ENCODE measurements at regions not wholly inside any gene's neighbourhood (a gene's known extent, or its start where the extent isn't known, plus 50 kb on each side); places are given as distances from the start of the nearest gene placed in this dataset.
"Not testable (repeated sequence)": the region's sequence is repeated elsewhere in the genome, so short reads cannot be mapped to it uniquely, and the experiment has no call there.

DNA sequence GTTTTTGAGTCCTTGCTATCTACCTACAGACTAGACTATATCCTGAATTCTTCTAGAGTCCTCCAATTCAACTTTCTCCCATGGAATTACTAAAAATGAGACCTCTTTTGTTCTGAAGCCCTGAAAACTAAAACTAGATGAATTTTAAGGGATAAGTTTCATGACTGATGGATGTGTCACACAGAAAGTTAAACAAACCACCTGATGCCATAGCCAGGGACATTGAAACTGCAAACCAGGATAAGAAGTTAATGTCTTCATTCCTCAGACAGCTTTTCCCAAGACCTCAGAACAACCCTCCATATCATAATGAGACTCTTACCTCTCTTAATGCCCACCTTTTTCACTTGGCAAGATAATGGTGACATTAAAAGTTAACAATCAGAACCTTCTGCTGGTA lies 81.5 kb upstream of the PTPN13 start:
- TF ChIP-seq, protein P1, sequence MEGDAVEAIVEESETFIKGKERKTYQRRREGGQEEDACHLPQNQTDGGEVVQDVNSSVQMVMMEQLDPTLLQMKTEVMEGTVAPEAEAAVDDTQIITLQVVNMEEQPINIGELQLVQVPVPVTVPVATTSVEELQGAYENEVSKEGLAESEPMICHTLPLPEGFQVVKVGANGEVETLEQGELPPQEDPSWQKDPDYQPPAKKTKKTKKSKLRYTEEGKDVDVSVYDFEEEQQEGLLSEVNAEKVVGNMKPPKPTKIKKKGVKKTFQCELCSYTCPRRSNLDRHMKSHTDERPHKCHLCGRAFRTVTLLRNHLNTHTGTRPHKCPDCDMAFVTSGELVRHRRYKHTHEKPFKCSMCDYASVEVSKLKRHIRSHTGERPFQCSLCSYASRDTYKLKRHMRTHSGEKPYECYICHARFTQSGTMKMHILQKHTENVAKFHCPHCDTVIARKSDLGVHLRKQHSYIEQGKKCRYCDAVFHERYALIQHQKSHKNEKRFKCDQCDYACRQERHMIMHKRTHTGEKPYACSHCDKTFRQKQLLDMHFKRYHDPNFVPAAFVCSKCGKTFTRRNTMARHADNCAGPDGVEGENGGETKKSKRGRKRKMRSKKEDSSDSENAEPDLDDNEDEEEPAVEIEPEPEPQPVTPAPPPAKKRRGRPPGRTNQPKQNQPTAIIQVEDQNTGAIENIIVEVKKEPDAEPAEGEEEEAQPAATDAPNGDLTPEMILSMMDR (conservative IDR thresholded peaks at IDR 0.05), result no peak
- no peaks in the 10 kb centered on the region for H3K27me3 ChIP-seq (ENCODE audit: control insufficient read depth, insufficient read depth, low read length, poor library complexity, severe bottlenecking)
- H3K9ac ChIP-seq (ENCODE audit: extremely low read depth, low read length, poor library complexity, severe bottlenecking), result no peak overlapping the region
- H3K27me3 Mint-ChIP-seq (ENCODE audit: insufficient read depth), result peaks cover 3% of the 10 kb centered on the region
- H3K4me1 ChIP-seq (ENCODE audit: control insufficient read depth, insufficient read depth, low read length), result peaks cover 7% of the 10 kb centered on the region
- no peaks in the 10 kb centered on the region for H3K36me3 ChIP-seq (ENCODE audit: control insufficient read depth, insufficient read depth, low read length)
- no peak overlapping the region for H3K27ac ChIP-seq (ENCODE audit: low read depth, low read length)
- peaks cover 17% of the 10 kb centered on the region for H3K4me1 Mint-ChIP-seq
- peaks cover 6% of the 10 kb centered on the region for H3K9me3 ChIP-seq (ENCODE audit: control insufficient read depth, low read length)
- no peak overlapping the region for H3K4me3 ChIP-seq (ENCODE audit: low read length)
- DNase-seq, result no peak
- no peak overlapping the region for H3K4me3 Mint-ChIP-seq
- peaks cover 24% of the 10 kb centered on the region for H3K36me3 Mint-ChIP-seq (ENCODE audit: low read depth)
- H3K27ac Mint-ChIP-seq, result no peak overlapping the region
- H3K9me3 Mint-ChIP-seq, result peaks cover 42% of the 10 kb centered on the region

GRCh38 chr4:86515963-86516362 lies 78.2 kb upstream of the PTPN13 start:
- H3K36me3 Mint-ChIP-seq (ENCODE audit: low read depth), result peaks cover 40% of the 10 kb centered on the region
- not testable (repeated sequence) for DNase-seq; H3K27me3 ChIP-seq (ENCODE audit: control insufficient read depth, insufficient read depth, low read length, poor library complexity, severe bottlenecking); H3K4me3 ChIP-seq (ENCODE audit: low read length); H3K4me1 Mint-ChIP-seq; H3K36me3 ChIP-seq (ENCODE audit: control insufficient read depth, insufficient read depth, low read length); H3K9ac ChIP-seq (ENCODE audit: extremely low read depth, low read length, poor library complexity, severe bottlenecking); H3K27ac ChIP-seq (ENCODE audit: low read depth, low read length); H3K27me3 Mint-ChIP-seq (ENCODE audit: insufficient read depth); H3K4me3 Mint-ChIP-seq; H3K27ac Mint-ChIP-seq; H3K4me1 ChIP-seq (ENCODE audit: control insufficient read depth, insufficient read depth, low read length)
- 91% methylated on average over 1 of the region's 1 CpG; no CpG with 5 or more reads in 1 of the 2 experiments for WGBS, 2 experiments (ENCODE audit: insufficient coverage in 1 of 2, insufficient read length in 1 of 2)
- H3K9me3 Mint-ChIP-seq, result peaks cover 74% of the 10 kb centered on the region
- peaks cover 33% of the 10 kb centered on the region for H3K9me3 ChIP-seq (ENCODE audit: control insufficient read depth, low read length)

- WGBS, 2 experiments (ENCODE audit: insufficient coverage in 1 of 2, insufficient read length in 1 of 2), result 93% methylated on average over 3 of the region's 3 CpGs; no CpG with 5 or more reads in 1 of the 2 experiments
- peaks cover 34% of the 10 kb centered on the region for H3K9me3 ChIP-seq (ENCODE audit: control insufficient read depth, low read length)
- Mint-ChIP-seq H3K36me3 (ENCODE audit: low read depth) (peaks cover 31% of the 10 kb centered on the region), H3K27ac (no peak overlapping the region), H3K4me3 (no peak overlapping the region), H3K9me3 (peaks cover 56% of the 10 kb centered on the region), H3K4me1 (no peaks in the 10 kb centered on the region), H3K27me3 (ENCODE audit: insufficient read depth) (peaks cover 13% of the 10 kb centered on the region)
- TF ChIP-seq, protein P1 (conservative IDR thresholded peaks at IDR 0.05), result no peak
- no peak overlapping the region for H3K9ac ChIP-seq (ENCODE audit: extremely low read depth, low read length, poor library complexity, severe bottlenecking)
- no peaks in the 10 kb centered on the region for H3K4me1 ChIP-seq (ENCODE audit: control insufficient read depth, insufficient read depth, low read length)
- H3K27me3 ChIP-seq (ENCODE audit: control insufficient read depth, insufficient read depth, low read length, poor library complexity, severe bottlenecking), result no peaks in the 10 kb centered on the region
- no peak overlapping the region for H3K4me3 ChIP-seq (ENCODE audit: low read length)
- no peaks in the 10 kb centered on the region for H3K36me3 ChIP-seq (ENCODE audit: control insufficient read depth, insufficient read depth, low read length)
- H3K27ac ChIP-seq (ENCODE audit: low read depth, low read length), result no peak overlapping the region
- DNase-seq, result no peak
These were observed 72.6 kb upstream of the PTPN13 start for GRCh38 chr4:86521373-86521969.

GRCh38 chr4:86522349-86522748 lies 71.8 kb upstream of the PTPN13 start:
- H3K36me3 ChIP-seq (ENCODE audit: control insufficient read depth, insufficient read depth, low read length), result no peaks in the 10 kb centered on the region
- H3K27ac Mint-ChIP-seq, result no peak overlapping the region
- H3K27ac ChIP-seq (ENCODE audit: low read depth, low read length), result no peak overlapping the region
- no peaks in the 10 kb centered on the region for H3K27me3 ChIP-seq (ENCODE audit: control insufficient read depth, insufficient read depth, low read length, poor library complexity, severe bottlenecking)
- no peaks in the 10 kb centered on the region for H3K4me1 ChIP-seq (ENCODE audit: control insufficient read depth, insufficient read depth, low read length)
- H3K4me3 ChIP-seq (ENCODE audit: low read length), result no peak overlapping the region
- H3K4me1 Mint-ChIP-seq, result no peaks in the 10 kb centered on the region
- peaks cover 55% of the 10 kb centered on the region for H3K9me3 Mint-ChIP-seq
- TF ChIP-seq, protein P1 (conservative IDR thresholded peaks at IDR 0.05), result no peak
- 92% methylated on average over 3 of the region's 4 CpGs; no CpG with 5 or more reads in 1 of the 2 experiments for WGBS, 2 experiments (ENCODE audit: insufficient coverage in 1 of 2, insufficient read length in 1 of 2)
- peaks cover 13% of the 10 kb centered on the region for H3K27me3 Mint-ChIP-seq (ENCODE audit: insufficient read depth)
- H3K9me3 ChIP-seq (ENCODE audit: control insufficient read depth, low read length), result peaks cover 34% of the 10 kb centered on the region
- peaks cover 31% of the 10 kb centered on the region for H3K36me3 Mint-ChIP-seq (ENCODE audit: low read depth)
- no peak for DNase-seq
- H3K4me3 Mint-ChIP-seq, result no peak overlapping the region
- no peak overlapping the region for H3K9ac ChIP-seq (ENCODE audit: extremely low read depth, low read length, poor library complexity, severe bottlenecking)
